Lower lobe of right lung (tissue), 2 donors: ENCODE measurements at regions not wholly inside any gene's neighbourhood (a gene's known extent, or its start where the extent isn't known, plus 50 kb on each side); places are given as distances from the start of the nearest gene placed in this dataset.

Experiments used
- ATAC-seq, 2 donors: fragments of 200-7000 bp; cut with Tn5 transposase; one replicate each; pipeline ENCODE4 v1.9.1; 2020 to 2022; ENCODE audit warnings: mild to moderate bottlenecking in 2 of 2, moderate library complexity in 2 of 2
- DNase-seq: peaks from one replicate; pipeline ENCODE4 v3.0.0-alpha.2; 2020
- H3K27ac ChIP-seq: fragments of 200-600 bp; one replicate; pipeline ENCODE4 v1.8.0; 2022
- H3K27me3 ChIP-seq: fragments of 200-600 bp; one replicate; pipeline ENCODE4 v1.8.0; 2022; ENCODE audit warnings: low read depth
- H3K36me3 ChIP-seq: fragments of 200-600 bp; one replicate; pipeline ENCODE4 v1.8.0; 2022; ENCODE audit warnings: mild to moderate bottlenecking
- H3K4me1 ChIP-seq: fragments of 200-600 bp; one replicate; pipeline ENCODE4 v1.8.0; 2022
- H3K4me3 ChIP-seq: fragments of 200-600 bp; one replicate; pipeline ENCODE4 v1.8.0; 2022; ENCODE audit warnings: mild to moderate bottlenecking
- H3K9me3 ChIP-seq: fragments of 200-600 bp; one replicate; pipeline ENCODE4 v1.8.0; 2022
- CTCF ChIP-seq: fragments of 200-600 bp; IDR thresholded peaks from one replicate; pipeline ENCODE4 v1.8.0; 2022; ENCODE audit warnings: antibody characterized with exemption, mild to moderate bottlenecking
- intact Hi-C: fragments of 100-400 bp; cut with DNase I; formaldehyde crosslinking; loops from one replicate; pipeline ENCODE4 v1.11.0; 2022
- donor health status: DM: no; HTN: yes; CAD: no; lungs with severe emphysema.

DNA sequence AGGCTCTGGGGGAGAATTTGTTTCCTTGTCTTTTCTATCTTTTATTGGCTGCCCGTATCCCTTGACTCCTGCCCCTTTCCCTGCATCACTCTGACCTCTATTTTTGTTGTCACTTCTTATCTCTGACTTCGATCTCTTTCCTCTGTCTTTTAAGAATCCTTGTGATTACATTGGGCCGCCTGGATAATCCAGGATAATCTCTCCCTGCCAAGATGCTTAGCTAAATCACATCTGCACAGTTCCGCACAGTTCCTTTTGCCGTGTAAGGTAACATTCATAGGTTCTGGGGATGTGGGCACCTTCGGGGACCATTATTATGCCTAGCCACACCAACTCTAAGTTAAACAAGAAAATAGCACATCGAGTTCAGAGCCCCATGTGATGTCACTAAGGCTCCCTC, 103.0 kb upstream of the DPPA4 start:
- DNase-seq (no peak), ATAC-seq (no peak)
- H3K27me3 ChIP-seq = no peaks in the 10 kb centered on the region
- no peak overlapping the region for H3K27ac ChIP-seq
- H3K4me1 ChIP-seq = no peaks in the 10 kb centered on the region
- H3K36me3 ChIP-seq = no peaks in the 10 kb centered on the region
- H3K4me3 ChIP-seq = no peak overlapping the region
- no peaks in the 10 kb centered on the region for H3K9me3 ChIP-seq
- no peak for TF ChIP-seq CTCF
- intact Hi-C loops = no loop called here

DNA sequence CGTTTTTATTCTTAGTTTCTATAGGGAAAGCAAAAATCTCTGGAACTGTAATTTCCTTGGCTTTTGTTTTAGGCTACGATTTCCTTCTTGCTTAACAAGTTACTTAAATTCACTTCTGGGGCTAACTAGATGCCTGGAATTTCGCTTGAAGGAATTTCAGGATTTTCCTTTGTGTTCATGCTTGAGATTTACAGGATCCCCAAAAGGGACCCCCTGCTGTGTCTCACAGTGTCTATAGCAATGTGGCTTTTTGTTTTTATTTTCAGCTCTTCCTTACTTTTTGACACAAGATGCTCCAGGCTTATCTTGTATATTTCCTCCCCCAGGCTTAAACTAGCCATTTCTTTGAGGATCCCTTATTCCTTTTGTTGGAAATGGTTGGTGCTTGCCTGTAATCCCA, 95.5 kb upstream of the DPPA4 start:
- no peaks in the 10 kb centered on the region for H3K36me3 ChIP-seq
- DNase-seq = no peak
- no peak for ATAC-seq
- intact Hi-C loops = no loop called here
- H3K9me3 ChIP-seq = no peaks in the 10 kb centered on the region
- H3K27me3 ChIP-seq = no peaks in the 10 kb centered on the region
- no peak overlapping the region for H3K27ac ChIP-seq
- no peaks in the 10 kb centered on the region for H3K4me1 ChIP-seq
- no peak for TF ChIP-seq CTCF
- no peak overlapping the region for H3K4me3 ChIP-seq

- no peak for TF ChIP-seq CTCF
- H3K9me3 ChIP-seq = no peaks in the 10 kb centered on the region
- no peak for ATAC-seq
These were observed 93.7 kb upstream of the DPPA4 start for GRCh38 chr3:109430911-109431563.

GRCh38 chr3:109413049-109413448, 75.7 kb upstream of the DPPA4 start:
- Histone ChIP-seq H3K4me1 (no peaks in the 10 kb centered on the region), H3K36me3 (no peaks in the 10 kb centered on the region), H3K27ac (no peak overlapping the region), H3K27me3 (no peaks in the 10 kb centered on the region), H3K4me3 (no peak overlapping the region), H3K9me3 (peaks cover 2% of the 10 kb centered on the region)
- DNase-seq (no peak), ATAC-seq (no peak)
- intact Hi-C loops = no loop called here
- no peak for TF ChIP-seq CTCF

More at GRCh38 chr3:109430911-109431563, 93.7 kb upstream of the DPPA4 start:
- Histone ChIP-seq H3K36me3 (no peaks in the 10 kb centered on the region), H3K4me3 (no peak overlapping the region), H3K4me1 (no peaks in the 10 kb centered on the region), H3K27me3 (no peaks in the 10 kb centered on the region), H3K27ac (no peak overlapping the region)
- DNase-seq = no peak
- intact Hi-C loops = no loop called here

DNA sequence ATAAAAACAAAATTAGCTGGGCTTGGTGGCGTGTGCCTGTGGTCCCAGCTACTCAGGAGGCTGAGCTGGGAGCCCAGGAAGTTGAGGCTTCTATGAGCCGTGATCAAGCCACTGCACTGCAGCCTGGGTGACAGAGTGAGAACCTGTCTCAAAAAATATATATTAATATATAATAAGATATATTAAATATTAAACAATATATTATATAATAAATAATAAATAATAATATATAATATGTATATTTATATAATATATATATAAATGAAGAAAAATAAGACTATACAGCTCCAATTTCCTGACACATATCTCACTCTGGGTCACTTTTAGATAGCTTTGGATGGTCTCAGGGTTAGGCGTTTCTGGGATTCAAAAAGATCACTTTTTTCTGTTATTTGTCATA, 74.2 kb upstream of the DPPA4 start:
- H3K4me1 ChIP-seq = no peaks in the 10 kb centered on the region
- peaks cover 2% of the 10 kb centered on the region for H3K9me3 ChIP-seq
- TF ChIP-seq CTCF = no peak
- no peak for DNase-seq
- H3K27ac ChIP-seq = no peak overlapping the region
- H3K36me3 ChIP-seq = no peaks in the 10 kb centered on the region
- H3K27me3 ChIP-seq = no peaks in the 10 kb centered on the region
- no peak for ATAC-seq
- intact Hi-C loops = no loop called here
- no peak overlapping the region for H3K4me3 ChIP-seq
